ENCODE measurements at regions not wholly inside any gene's neighbourhood (a gene's known extent, or its start where the extent isn't known, plus 50 kb on each side); places are given as distances from the start of the nearest gene placed in this dataset.

- Histone ChIP-seq H3K4me1 (ENCODE audit: insufficient read depth, low read length) (no peaks in the 10 kb centered on the region), H3K4me3 (ENCODE audit: low read length) (no peak overlapping the region), H3K36me3 (ENCODE audit: insufficient read depth, low read length) (no peaks in the 10 kb centered on the region), H3K27ac (ENCODE audit: low read depth, low read length) (no peak overlapping the region), H3K9me3 (ENCODE audit: low read length) (no peaks in the 10 kb centered on the region), H3K27me3 (ENCODE audit: insufficient read depth, low read length, poor library complexity, severe bottlenecking) (no peaks in the 10 kb centered on the region)
- ChIA-PET CTCF (no interaction called here), POLR2A (no interaction called here)
- Mint-ChIP-seq H3K4me1 (no peaks in the 10 kb centered on the region), H3K27ac (no peak overlapping the region), H3K9me3 (no peaks in the 10 kb centered on the region), H3K36me3 (no peaks in the 10 kb centered on the region), H3K27me3 (no peaks in the 10 kb centered on the region), H3K4me3 (no peak overlapping the region)
- DNase-seq: no peak
These were observed 342.9 kb upstream of the PROK2 start for GRCh38 chr3:72127844-72128243.

- Histone ChIP-seq H3K36me3 (ENCODE audit: insufficient read depth, low read length) (no peaks in the 10 kb centered on the region), H3K9me3 (ENCODE audit: low read length) (no peaks in the 10 kb centered on the region), H3K4me3 (ENCODE audit: low read length) (no peak overlapping the region), H3K27me3 (ENCODE audit: insufficient read depth, low read length, poor library complexity, severe bottlenecking) (no peaks in the 10 kb centered on the region), H3K4me1 (ENCODE audit: insufficient read depth, low read length) (no peaks in the 10 kb centered on the region), H3K27ac (ENCODE audit: low read depth, low read length) (no peak overlapping the region)
- ChIA-PET CTCF (no interaction called here), POLR2A (no interaction called here)
- Mint-ChIP-seq H3K27me3 (no peaks in the 10 kb centered on the region), H3K27ac (no peak overlapping the region), H3K4me1 (no peaks in the 10 kb centered on the region), H3K36me3 (no peaks in the 10 kb centered on the region), H3K4me3 (no peak overlapping the region), H3K9me3 (no peaks in the 10 kb centered on the region)
- no peak for DNase-seq
These were observed 342.3 kb upstream of the PROK2 start for GRCh38 chr3:72127224-72127612.

- no peak for DNase-seq
- ChIA-PET POLR2A (no interaction called here), CTCF (no interaction called here)
- no peak overlapping the region for H3K27ac ChIP-seq (ENCODE audit: low read depth, low read length)
- Mint-ChIP-seq H3K36me3 (no peaks in the 10 kb centered on the region), H3K4me3 (no peak overlapping the region), H3K27me3 (no peaks in the 10 kb centered on the region), H3K4me1 (no peaks in the 10 kb centered on the region), H3K9me3 (no peaks in the 10 kb centered on the region), H3K27ac (no peak overlapping the region)
- H3K9me3 ChIP-seq (ENCODE audit: low read length): no peaks in the 10 kb centered on the region
- no peaks in the 10 kb centered on the region for H3K36me3 ChIP-seq (ENCODE audit: insufficient read depth, low read length)
- H3K4me1 ChIP-seq (ENCODE audit: insufficient read depth, low read length): no peaks in the 10 kb centered on the region
- H3K27me3 ChIP-seq (ENCODE audit: insufficient read depth, low read length, poor library complexity, severe bottlenecking): no peaks in the 10 kb centered on the region
- H3K4me3 ChIP-seq (ENCODE audit: low read length): no peak overlapping the region
These were observed 341.7 kb upstream of the PROK2 start for GRCh38 chr3:72126441-72127223.

GRCh38 chr3:72123908-72124441 lies 339.0 kb upstream of the PROK2 start:
- Histone ChIP-seq H3K27ac (ENCODE audit: low read depth, low read length) (no peak overlapping the region), H3K9me3 (ENCODE audit: low read length) (no peaks in the 10 kb centered on the region), H3K36me3 (ENCODE audit: insufficient read depth, low read length) (no peaks in the 10 kb centered on the region), H3K4me1 (ENCODE audit: insufficient read depth, low read length) (no peaks in the 10 kb centered on the region), H3K27me3 (ENCODE audit: insufficient read depth, low read length, poor library complexity, severe bottlenecking) (no peaks in the 10 kb centered on the region), H3K4me3 (ENCODE audit: low read length) (no peak overlapping the region)
- DNase-seq: no peak
- no peaks in the 10 kb centered on the region for H3K36me3 Mint-ChIP-seq
- no peaks in the 10 kb centered on the region for H3K9me3 Mint-ChIP-seq
- H3K4me3 Mint-ChIP-seq: no peak overlapping the region
- no peaks in the 10 kb centered on the region for H3K4me1 Mint-ChIP-seq
- H3K27me3 Mint-ChIP-seq: peaks cover 0 to 1% of the 10 kb centered on the region in 2 donors
- POLR2A ChIA-PET: no interaction called here
- H3K27ac Mint-ChIP-seq: no peak overlapping the region
- CTCF ChIA-PET: no interaction called here

- Histone ChIP-seq H3K4me1 (ENCODE audit: insufficient read depth, low read length) (no peaks in the 10 kb centered on the region), H3K4me3 (ENCODE audit: low read length) (no peak overlapping the region), H3K36me3 (ENCODE audit: insufficient read depth, low read length) (no peaks in the 10 kb centered on the region), H3K9me3 (ENCODE audit: low read length) (no peaks in the 10 kb centered on the region), H3K27me3 (ENCODE audit: insufficient read depth, low read length, poor library complexity, severe bottlenecking) (no peaks in the 10 kb centered on the region), H3K27ac (ENCODE audit: low read depth, low read length) (no peak overlapping the region)
- ChIA-PET CTCF (interaction anchor here (2.3 kb wide), 1 partner anchor 8 kb away, joined by 5 read pairs; no protein-coding TSS in a partner anchor), POLR2A (no interaction called here)
- Mint-ChIP-seq H3K36me3 (no peaks in the 10 kb centered on the region), H3K4me3 (no peak overlapping the region), H3K27me3 (peaks cover 1 to 5% of the 10 kb centered on the region in 2 donors), H3K4me1 (no peaks in the 10 kb centered on the region), H3K27ac (no peak overlapping the region), H3K9me3 (no peaks in the 10 kb centered on the region)
- DNase-seq: no peak
These were observed 336.1 kb upstream of the PROK2 start for GRCh38 chr3:72120806-72121778.

GRCh38 chr3:72120039-72120438 lies 335.1 kb upstream of the PROK2 start:
- CTCF ChIA-PET: no interaction called here
- H3K9me3 ChIP-seq (ENCODE audit: low read length): no peaks in the 10 kb centered on the region
- H3K4me3 Mint-ChIP-seq: no peak overlapping the region
- H3K27me3 Mint-ChIP-seq: peaks cover 1 to 5% of the 10 kb centered on the region in 2 donors
- no peak overlapping the region for H3K27ac ChIP-seq (ENCODE audit: low read depth, low read length)
- H3K27ac Mint-ChIP-seq: no peak overlapping the region
- no peaks in the 10 kb centered on the region for H3K4me1 Mint-ChIP-seq
- no peak for DNase-seq
- H3K36me3 ChIP-seq (ENCODE audit: insufficient read depth, low read length): no peaks in the 10 kb centered on the region
- no peaks in the 10 kb centered on the region for H3K4me1 ChIP-seq (ENCODE audit: insufficient read depth, low read length)
- H3K9me3 Mint-ChIP-seq: no peaks in the 10 kb centered on the region
- H3K4me3 ChIP-seq (ENCODE audit: low read length): no peak overlapping the region
- no peaks in the 10 kb centered on the region for H3K27me3 ChIP-seq (ENCODE audit: insufficient read depth, low read length, poor library complexity, severe bottlenecking)
- POLR2A ChIA-PET: no interaction called here
- H3K36me3 Mint-ChIP-seq: no peaks in the 10 kb centered on the region

- no peak overlapping the region for H3K27ac Mint-ChIP-seq
- no peak overlapping the region for H3K4me3 Mint-ChIP-seq
- H3K9me3 Mint-ChIP-seq: no peaks in the 10 kb centered on the region
- H3K4me3 ChIP-seq (ENCODE audit: low read length): no peak overlapping the region
- ChIA-PET POLR2A (no interaction called here), CTCF (no interaction called here)
- H3K9me3 ChIP-seq (ENCODE audit: low read length): no peaks in the 10 kb centered on the region
- no peaks in the 10 kb centered on the region for H3K27me3 ChIP-seq (ENCODE audit: insufficient read depth, low read length, poor library complexity, severe bottlenecking)
- no peaks in the 10 kb centered on the region for H3K36me3 Mint-ChIP-seq
- H3K36me3 ChIP-seq (ENCODE audit: insufficient read depth, low read length): no peaks in the 10 kb centered on the region
- no peaks in the 10 kb centered on the region for H3K4me1 Mint-ChIP-seq
- no peak overlapping the region for H3K27ac ChIP-seq (ENCODE audit: low read depth, low read length)
- no peaks in the 10 kb centered on the region for H3K4me1 ChIP-seq (ENCODE audit: insufficient read depth, low read length)
- DNase-seq: no peak
- H3K27me3 Mint-ChIP-seq: peaks cover 1 to 5% of the 10 kb centered on the region in 2 donors
These were observed 333.7 kb upstream of the PROK2 start for GRCh38 chr3:72118628-72119027.

GRCh38 chr3:72116226-72116625 lies 331.3 kb upstream of the PROK2 start:
- Mint-ChIP-seq H3K4me1 (no peaks in the 10 kb centered on the region), H3K9me3 (no peaks in the 10 kb centered on the region)
- POLR2A ChIA-PET: no interaction called here

More at GRCh38 chr3:72116226-72116625, 331.3 kb upstream of the PROK2 start:
- Mint-ChIP-seq H3K4me3 (no peak overlapping the region), H3K36me3 (no peaks in the 10 kb centered on the region), H3K27me3 (peaks cover 5 to 8% of the 10 kb centered on the region in 2 donors), H3K27ac (no peak overlapping the region)
- CTCF ChIA-PET: no interaction called here
- Histone ChIP-seq H3K27me3 (ENCODE audit: insufficient read depth, low read length, poor library complexity, severe bottlenecking) (no peaks in the 10 kb centered on the region), H3K4me3 (ENCODE audit: low read length) (no peak overlapping the region), H3K27ac (ENCODE audit: low read depth, low read length) (no peak overlapping the region), H3K36me3 (ENCODE audit: insufficient read depth, low read length) (no peaks in the 10 kb centered on the region), H3K9me3 (ENCODE audit: low read length) (no peaks in the 10 kb centered on the region), H3K4me1 (ENCODE audit: insufficient read depth, low read length) (no peaks in the 10 kb centered on the region)
- DNase-seq: no peak
